ENCODE measurements at regions not wholly inside any gene's neighbourhood (a gene's known extent, or its start where the extent isn't known, plus 50 kb on each side); places are given as distances from the start of the nearest gene placed in this dataset.

GRCh38 chr12:128019996-128020544 lies 246.9 kb upstream of the TMEM132C start:
- no peaks in the 10 kb centered on the region for H3F3A ChIP-seq (ENCODE audit: insufficient read depth)
- H4K20me1 ChIP-seq (ENCODE audit: low read depth, low read length) = no peaks in the 10 kb centered on the region
- TF ChIP-seq CTCF (IDR thresholded peaks at IDR 0.05; ENCODE audit: insufficient read depth, low read length, poor library complexity, severe bottlenecking) (no peak), EZH2phosphoT487 (conservative IDR thresholded peaks at IDR 0.05; ENCODE audit: low read length) (no peak)
- H3K4me2 ChIP-seq (ENCODE audit: low read depth, low read length, poor library complexity, severe bottlenecking) = no peak overlapping the region
- H3K27ac ChIP-seq (ENCODE audit: low read depth, low read length) = no peak overlapping the region
- H3K9me3 ChIP-seq (ENCODE audit: insufficient read depth, low read length) = no peaks in the 10 kb centered on the region
- H3K36me3 ChIP-seq (ENCODE audit: low read length) = no peaks in the 10 kb centered on the region
- H3K4me3 ChIP-seq (ENCODE audit: insufficient read depth, low read length, poor library complexity, severe bottlenecking) = no peak overlapping the region
- H3K9ac ChIP-seq (ENCODE audit: low read length) = no peak overlapping the region
- H3K79me2 ChIP-seq (ENCODE audit: insufficient read depth, low read length) = no peaks in the 10 kb centered on the region
- no peak overlapping the region for H2AFZ ChIP-seq (ENCODE audit: low read depth, low read length, severe bottlenecking)
- H3K9me2 ChIP-seq (replicated peaks; ENCODE audit: insufficient read depth, low read length) = no peaks in the 10 kb centered on the region
- H3K27me3 ChIP-seq (ENCODE audit: low read length) = no peaks in the 10 kb centered on the region; the same call in 1 of the 2 replicates

GRCh38 chr12:128021561-128021960 lies 245.4 kb upstream of the TMEM132C start:
- no peak for TF ChIP-seq EZH2phosphoT487 (conservative IDR thresholded peaks at IDR 0.05; ENCODE audit: low read length)
- no peak for TF ChIP-seq CTCF (IDR thresholded peaks at IDR 0.05; ENCODE audit: insufficient read depth, low read length, poor library complexity, severe bottlenecking)
- Histone ChIP-seq H3K27me3 (ENCODE audit: low read length) (no peaks in the 10 kb centered on the region; the same call in 1 of the 2 replicates), H3K4me2 (ENCODE audit: low read depth, low read length, poor library complexity, severe bottlenecking) (no peak overlapping the region), H3F3A (ENCODE audit: insufficient read depth) (no peaks in the 10 kb centered on the region), H3K79me2 (ENCODE audit: insufficient read depth, low read length) (no peaks in the 10 kb centered on the region), H2AFZ (ENCODE audit: low read depth, low read length, severe bottlenecking) (no peak overlapping the region), H3K9me2 (replicated peaks; ENCODE audit: insufficient read depth, low read length) (no peaks in the 10 kb centered on the region), H3K4me3 (ENCODE audit: insufficient read depth, low read length, poor library complexity, severe bottlenecking) (no peak overlapping the region), H3K9ac (ENCODE audit: low read length) (no peak overlapping the region), H3K27ac (ENCODE audit: low read depth, low read length) (no peak overlapping the region), H3K36me3 (ENCODE audit: low read length) (no peaks in the 10 kb centered on the region), H3K9me3 (ENCODE audit: insufficient read depth, low read length) (no peaks in the 10 kb centered on the region), H4K20me1 (ENCODE audit: low read depth, low read length) (no peaks in the 10 kb centered on the region)

- no peak for TF ChIP-seq EZH2phosphoT487 (conservative IDR thresholded peaks at IDR 0.05; ENCODE audit: low read length)
- no peak for TF ChIP-seq CTCF (IDR thresholded peaks at IDR 0.05; ENCODE audit: insufficient read depth, low read length, poor library complexity, severe bottlenecking)
- no peaks in the 10 kb centered on the region for H3K9me3 ChIP-seq (ENCODE audit: insufficient read depth, low read length)
- H3K4me3 ChIP-seq (ENCODE audit: insufficient read depth, low read length, poor library complexity, severe bottlenecking) = no peak overlapping the region
Measured at GRCh38 chr12:128025589-128026245, 241.3 kb upstream of the TMEM132C start.

More at GRCh38 chr12:128025589-128026245, 241.3 kb upstream of the TMEM132C start:
- H4K20me1 ChIP-seq (ENCODE audit: low read depth, low read length) = no peaks in the 10 kb centered on the region
- no peaks in the 10 kb centered on the region for H3K79me2 ChIP-seq (ENCODE audit: insufficient read depth, low read length)
- H3F3A ChIP-seq (ENCODE audit: insufficient read depth) = no peaks in the 10 kb centered on the region
- H3K36me3 ChIP-seq (ENCODE audit: low read length) = no peaks in the 10 kb centered on the region
- H3K9me2 ChIP-seq (replicated peaks; ENCODE audit: insufficient read depth, low read length) = no peaks in the 10 kb centered on the region
- no peak overlapping the region for H2AFZ ChIP-seq (ENCODE audit: low read depth, low read length, severe bottlenecking)
- no peak overlapping the region for H3K4me2 ChIP-seq (ENCODE audit: low read depth, low read length, poor library complexity, severe bottlenecking)
- no peak overlapping the region for H3K9ac ChIP-seq (ENCODE audit: low read length)
- H3K27me3 ChIP-seq (ENCODE audit: low read length) = no peaks in the 10 kb centered on the region
- no peak overlapping the region for H3K27ac ChIP-seq (ENCODE audit: low read depth, low read length)
